ENCODE measurements at regions not wholly inside any gene's neighbourhood (a gene's known extent, or its start where the extent isn't known, plus 50 kb on each side); places are given as distances from the start of the nearest gene placed in this dataset.

DNA sequence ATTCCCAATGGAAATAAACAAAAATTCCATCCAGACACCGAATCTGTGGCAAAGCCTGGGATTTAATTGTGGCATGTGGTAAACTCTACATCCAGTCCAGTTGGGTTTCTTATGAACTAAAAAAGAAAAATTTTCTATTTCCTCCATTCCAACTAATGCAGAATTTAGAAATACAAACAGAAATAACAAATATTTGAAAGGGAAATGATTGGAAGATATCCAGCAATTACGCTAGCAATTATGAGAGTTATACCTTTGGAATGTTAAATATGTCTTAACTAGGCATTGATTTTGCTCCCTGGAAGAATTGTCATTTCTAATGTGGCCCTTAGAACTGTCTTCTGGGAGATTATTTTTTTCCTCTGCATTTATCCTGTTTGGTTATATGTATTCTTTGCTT is 421.4 kb upstream of the KLHL1 start:
- Histone ChIP-seq H2AFZ (ENCODE audit: low read depth, low read length) (no peak overlapping the region), H3K9ac (ENCODE audit: low read depth, low read length) (no peak overlapping the region), H4K20me1 (ENCODE audit: insufficient read depth, low read length) (no peaks in the 10 kb centered on the region), H3K4me2 (ENCODE audit: insufficient read depth, low read length) (no peak overlapping the region), H3K27ac (ENCODE audit: low read length) (no peak overlapping the region), H3K36me3 (ENCODE audit: insufficient read depth, low read length) (no peaks in the 10 kb centered on the region), H3K79me2 (ENCODE audit: insufficient read depth, low read length) (no peaks in the 10 kb centered on the region), H3K9me3 (ENCODE audit: insufficient read depth, low read length, severe bottlenecking) (no peaks in the 10 kb centered on the region), H3K4me3 (ENCODE audit: low read depth in 1 of 2, low read length in 2 of 2) (no peak overlapping the region), H3K4me1 (ENCODE audit: insufficient read depth, low read length) (no peaks in the 10 kb centered on the region), H3K27me3 (ENCODE audit: insufficient read depth, low read length, poor library complexity) (no peaks in the 10 kb centered on the region)
- ATAC-seq (ENCODE audit: insufficient read depth, low read depth) (no peak), DNase-seq (no peak)
- TF ChIP-seq CTCF (IDR thresholded peaks at IDR 0.05; ENCODE audit: borderline replicate concordance, extremely low read depth, low read length, poor library complexity, severe bottlenecking) (no peak), EZH2 (IDR thresholded peaks at IDR 0.05; ENCODE audit: borderline replicate concordance, low read depth, low read length, severe bottlenecking) (no peak)

DNA sequence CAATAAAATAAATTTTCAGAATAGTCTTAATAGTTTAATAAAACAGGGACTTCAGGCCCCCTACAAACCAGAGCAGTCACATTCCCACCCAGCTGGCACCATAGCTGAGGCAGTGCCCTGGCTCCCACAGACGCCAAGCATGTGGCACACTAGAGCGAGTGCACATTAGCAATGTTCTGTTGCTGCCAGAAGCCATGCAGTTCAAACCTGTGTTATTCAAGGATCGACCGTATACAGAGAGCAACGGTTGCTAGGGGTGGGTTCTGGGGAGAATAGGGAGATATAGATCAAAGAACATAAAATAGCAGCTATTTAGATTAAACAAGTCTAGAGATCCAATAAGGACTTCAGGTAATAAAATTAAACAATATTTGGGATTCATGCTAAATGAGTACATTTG is 419.3 kb upstream of the KLHL1 start:
- Histone ChIP-seq H3K4me3 (ENCODE audit: low read depth in 1 of 2, low read length in 2 of 2) (no peak overlapping the region), H3K9me3 (ENCODE audit: insufficient read depth, low read length, severe bottlenecking) (no peaks in the 10 kb centered on the region), H2AFZ (ENCODE audit: low read depth, low read length) (no peak overlapping the region), H3K4me1 (ENCODE audit: insufficient read depth, low read length) (no peaks in the 10 kb centered on the region), H3K27me3 (ENCODE audit: insufficient read depth, low read length, poor library complexity) (no peaks in the 10 kb centered on the region), H3K27ac (ENCODE audit: low read length) (no peak overlapping the region), H3K4me2 (ENCODE audit: insufficient read depth, low read length) (no peak overlapping the region), H4K20me1 (ENCODE audit: insufficient read depth, low read length) (no peaks in the 10 kb centered on the region), H3K9ac (ENCODE audit: low read depth, low read length) (no peak overlapping the region), H3K36me3 (ENCODE audit: insufficient read depth, low read length) (no peaks in the 10 kb centered on the region), H3K79me2 (ENCODE audit: insufficient read depth, low read length) (no peaks in the 10 kb centered on the region)
- no peak for DNase-seq
- TF ChIP-seq EZH2 (IDR thresholded peaks at IDR 0.05; ENCODE audit: borderline replicate concordance, low read depth, low read length, severe bottlenecking) (no peak), CTCF (IDR thresholded peaks at IDR 0.05; ENCODE audit: borderline replicate concordance, extremely low read depth, low read length, poor library complexity, severe bottlenecking) (no peak)
- no peak for ATAC-seq (ENCODE audit: insufficient read depth, low read depth)

- ATAC-seq (ENCODE audit: insufficient read depth, low read depth) (no peak), DNase-seq (no peak)
- TF ChIP-seq CTCF (IDR thresholded peaks at IDR 0.05; ENCODE audit: borderline replicate concordance, extremely low read depth, low read length, poor library complexity, severe bottlenecking) (no peak), EZH2 (IDR thresholded peaks at IDR 0.05; ENCODE audit: borderline replicate concordance, low read depth, low read length, severe bottlenecking) (no peak)
Measured at GRCh38 chr13:70523622-70524021, 415.4 kb upstream of the KLHL1 start.

More at GRCh38 chr13:70523622-70524021, 415.4 kb upstream of the KLHL1 start:
- Histone ChIP-seq H4K20me1 (ENCODE audit: insufficient read depth, low read length) (no peaks in the 10 kb centered on the region), H3K79me2 (ENCODE audit: insufficient read depth, low read length) (no peaks in the 10 kb centered on the region), H3K9ac (ENCODE audit: low read depth, low read length) (no peak overlapping the region), H3K4me2 (ENCODE audit: insufficient read depth, low read length) (no peak overlapping the region), H3K9me3 (ENCODE audit: insufficient read depth, low read length, severe bottlenecking) (no peaks in the 10 kb centered on the region), H3K4me3 (ENCODE audit: low read depth in 1 of 2, low read length in 2 of 2) (no peak overlapping the region), H2AFZ (ENCODE audit: low read depth, low read length) (no peak overlapping the region), H3K27ac (ENCODE audit: low read length) (no peak overlapping the region), H3K4me1 (ENCODE audit: insufficient read depth, low read length) (no peaks in the 10 kb centered on the region), H3K27me3 (ENCODE audit: insufficient read depth, low read length, poor library complexity) (no peaks in the 10 kb centered on the region), H3K36me3 (ENCODE audit: insufficient read depth, low read length) (no peaks in the 10 kb centered on the region)

Data from DND-41 (cell line).